Lower lobe of right lung (tissue), 2 donors: ENCODE measurements at regions not wholly inside any gene's neighbourhood (a gene's known extent, or its start where the extent isn't known, plus 50 kb on each side); places are given as distances from the start of the nearest gene placed in this dataset.

Experiments
- ATAC-seq, 2 donors: fragments of 200-7000 bp; cut with Tn5 transposase; one replicate each; pipeline ENCODE4 v1.9.1; 2020 to 2022; ENCODE audit warnings: mild to moderate bottlenecking in 2 of 2, moderate library complexity in 2 of 2
- DNase-seq: peaks from one replicate; pipeline ENCODE4 v3.0.0-alpha.2; 2020
- H3K27ac ChIP-seq: fragments of 200-600 bp; one replicate; pipeline ENCODE4 v1.8.0; 2022
- H3K27me3 ChIP-seq: fragments of 200-600 bp; one replicate; pipeline ENCODE4 v1.8.0; 2022; ENCODE audit warnings: low read depth
- H3K36me3 ChIP-seq: fragments of 200-600 bp; one replicate; pipeline ENCODE4 v1.8.0; 2022; ENCODE audit warnings: mild to moderate bottlenecking
- H3K4me1 ChIP-seq: fragments of 200-600 bp; one replicate; pipeline ENCODE4 v1.8.0; 2022
- H3K4me3 ChIP-seq: fragments of 200-600 bp; one replicate; pipeline ENCODE4 v1.8.0; 2022; ENCODE audit warnings: mild to moderate bottlenecking
- H3K9me3 ChIP-seq: fragments of 200-600 bp; one replicate; pipeline ENCODE4 v1.8.0; 2022
- CTCF ChIP-seq: fragments of 200-600 bp; IDR thresholded peaks from one replicate; pipeline ENCODE4 v1.8.0; 2022; ENCODE audit warnings: antibody characterized with exemption, mild to moderate bottlenecking
- intact Hi-C: fragments of 100-400 bp; cut with DNase I; formaldehyde crosslinking; loops from one replicate; pipeline ENCODE4 v1.11.0; 2022
- donor health status: DM: no; HTN: yes; CAD: no; lungs with severe emphysema.

- Histone ChIP-seq H3K27ac (no peak overlapping the region), H3K4me1 (no peaks in the 10 kb centered on the region), H3K36me3 (no peaks in the 10 kb centered on the region), H3K4me3 (no peak overlapping the region), H3K9me3 (no peaks in the 10 kb centered on the region), H3K27me3 (no peaks in the 10 kb centered on the region)
- ATAC-seq (no peak), DNase-seq (no peak)
- no peak for TF ChIP-seq CTCF
- intact Hi-C loops: no loop called here
Measured at GRCh38 chr21:29436650-29437049, 137.9 kb downstream of the BACH1 start.

GRCh38 chr21:29441651-29442050, 142.9 kb downstream of the BACH1 start:
- no peaks in the 10 kb centered on the region for H3K9me3 ChIP-seq
- no peaks in the 10 kb centered on the region for H3K36me3 ChIP-seq
- DNase-seq: no peak
- H3K4me3 ChIP-seq: no peak overlapping the region
- H3K27ac ChIP-seq: no peak overlapping the region
- intact Hi-C loops: no loop called here
- no peaks in the 10 kb centered on the region for H3K4me1 ChIP-seq
- TF ChIP-seq CTCF: no peak
- ATAC-seq: no peak
- no peaks in the 10 kb centered on the region for H3K27me3 ChIP-seq

- H3K36me3 ChIP-seq: no peaks in the 10 kb centered on the region
- H3K4me3 ChIP-seq: no peak overlapping the region
- H3K4me1 ChIP-seq: no peaks in the 10 kb centered on the region
- no peak for TF ChIP-seq CTCF
- no peaks in the 10 kb centered on the region for H3K27me3 ChIP-seq
- H3K9me3 ChIP-seq: peaks cover 6% of the 10 kb centered on the region
- intact Hi-C loops: no loop called here
- ATAC-seq: no peak
- DNase-seq: no peak
- H3K27ac ChIP-seq: no peak overlapping the region
Measured at GRCh38 chr21:29443411-29444010, 144.8 kb downstream of the BACH1 start.

- Histone ChIP-seq H3K9me3 (peaks cover 6% of the 10 kb centered on the region), H3K27ac (no peak overlapping the region), H3K27me3 (no peaks in the 10 kb centered on the region), H3K4me3 (no peak overlapping the region), H3K36me3 (no peaks in the 10 kb centered on the region), H3K4me1 (no peaks in the 10 kb centered on the region)
- no peak for ATAC-seq
- no peak for TF ChIP-seq CTCF
- no peak for DNase-seq
- intact Hi-C loops: no loop called here
Measured at GRCh38 chr21:29448766-29449165, 150.0 kb downstream of the BACH1 start.

GRCh38 chr21:29449306-29449950, 150.7 kb downstream of the BACH1 start:
- Histone ChIP-seq H3K9me3 (peaks cover 6% of the 10 kb centered on the region), H3K27me3 (no peaks in the 10 kb centered on the region), H3K36me3 (no peaks in the 10 kb centered on the region), H3K4me1 (no peaks in the 10 kb centered on the region), H3K4me3 (no peak overlapping the region), H3K27ac (peak overlapping the region; percentile 4)
- intact Hi-C loops: no loop called here
- peak in 1 of 2 donors; percentile 41 for ATAC-seq
- DNase-seq: no peak
- TF ChIP-seq CTCF: no peak
